C4-2B (cell line): ENCODE measurements at regions not wholly inside any gene's neighbourhood (a gene's known extent, or its start where the extent isn't known, plus 50 kb on each side); places are given as distances from the start of the nearest gene placed in this dataset.

Experiments used
- ZFX ChIP-seq: fragments of 450-650 bp; IDR thresholded peaks from 2 replicates; pipeline ENCODE4 v1.6.1; 2017
- TF ChIP-seq, protein P1 (sequence below): fragments of 450-650 bp; conservative IDR thresholded peaks from 2 replicates; pipeline ENCODE4 v1.5.1; 2017; ENCODE audit warnings: mild to moderate bottlenecking

GRCh38 chr7:42495256-42495655, 258.2 kb upstream of the GLI3 start:
- TF ChIP-seq, protein P1, sequence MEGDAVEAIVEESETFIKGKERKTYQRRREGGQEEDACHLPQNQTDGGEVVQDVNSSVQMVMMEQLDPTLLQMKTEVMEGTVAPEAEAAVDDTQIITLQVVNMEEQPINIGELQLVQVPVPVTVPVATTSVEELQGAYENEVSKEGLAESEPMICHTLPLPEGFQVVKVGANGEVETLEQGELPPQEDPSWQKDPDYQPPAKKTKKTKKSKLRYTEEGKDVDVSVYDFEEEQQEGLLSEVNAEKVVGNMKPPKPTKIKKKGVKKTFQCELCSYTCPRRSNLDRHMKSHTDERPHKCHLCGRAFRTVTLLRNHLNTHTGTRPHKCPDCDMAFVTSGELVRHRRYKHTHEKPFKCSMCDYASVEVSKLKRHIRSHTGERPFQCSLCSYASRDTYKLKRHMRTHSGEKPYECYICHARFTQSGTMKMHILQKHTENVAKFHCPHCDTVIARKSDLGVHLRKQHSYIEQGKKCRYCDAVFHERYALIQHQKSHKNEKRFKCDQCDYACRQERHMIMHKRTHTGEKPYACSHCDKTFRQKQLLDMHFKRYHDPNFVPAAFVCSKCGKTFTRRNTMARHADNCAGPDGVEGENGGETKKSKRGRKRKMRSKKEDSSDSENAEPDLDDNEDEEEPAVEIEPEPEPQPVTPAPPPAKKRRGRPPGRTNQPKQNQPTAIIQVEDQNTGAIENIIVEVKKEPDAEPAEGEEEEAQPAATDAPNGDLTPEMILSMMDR = no peak
- TF ChIP-seq ZFX = no peak
